ENCODE measurements at regions not wholly inside any gene's neighbourhood (a gene's known extent, or its start where the extent isn't known, plus 50 kb on each side); places are given as distances from the start of the nearest gene placed in this dataset.

DNA sequence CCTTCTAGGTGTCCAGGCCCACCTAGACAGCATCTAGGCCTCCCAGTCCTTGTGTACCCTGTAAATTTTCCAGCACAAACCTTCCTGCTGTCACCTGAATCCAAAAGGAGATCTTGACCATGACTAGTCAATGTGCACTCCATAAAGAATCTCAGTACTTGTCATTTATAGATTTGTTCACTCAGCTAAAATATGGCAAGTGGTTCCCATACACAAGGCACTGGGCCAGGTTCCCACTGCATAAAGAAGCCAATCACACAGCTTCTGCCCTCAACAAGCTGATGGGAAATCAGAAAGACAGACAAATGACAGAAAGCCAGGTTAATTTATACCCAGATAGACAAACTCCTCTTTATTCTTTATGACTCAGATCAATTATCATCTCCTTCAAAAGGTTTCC, 526.8 kb downstream of the CD83 start:
- Histone ChIP-seq H2AFZ (ENCODE audit: low read length) (no peak overlapping the region), H3T11ph (ENCODE audit: low read length) (no peak overlapping the region), H2BK20ac (ENCODE audit: low read depth, low read length, poor library complexity, severe bottlenecking) (no peak overlapping the region), H3K23ac (ENCODE audit: insufficient read length, low read depth, low read length) (no peak overlapping the region), H3K79me2 (ENCODE audit: insufficient read depth, low read length) (no peaks in the 10 kb centered on the region), H4K91ac (ENCODE audit: insufficient read length, low read depth, low read length) (no peak overlapping the region), H3K4ac (ENCODE audit: low read depth, low read length) (no peak overlapping the region), H2BK12ac (ENCODE audit: insufficient read length, low read depth, low read length) (no peak overlapping the region), H2AK5ac (ENCODE audit: insufficient read length, low read length) (no peak overlapping the region), H3K27me3 (ENCODE audit: insufficient read depth, low read length) (no peaks in the 10 kb centered on the region), H3K4me1 (ENCODE audit: insufficient read depth, low read length) (peaks cover 26% of the 10 kb centered on the region; the same call in 1 of the 2 replicates), H3K23me2 (ENCODE audit: insufficient read length, low read depth, low read length, poor library complexity, severe bottlenecking) (no peaks in the 10 kb centered on the region), H3K4me2 (ENCODE audit: insufficient read depth, insufficient read length, low read length) (no peak overlapping the region), H3K14ac (ENCODE audit: insufficient read depth, low read length) (no peak overlapping the region), H2BK15ac (ENCODE audit: low read depth, low read length) (no peak overlapping the region), H4K20me1 (ENCODE audit: control insufficient read depth, insufficient read depth, insufficient read length) (no peaks in the 10 kb centered on the region), H3K27ac (ENCODE audit: insufficient read length, low read depth, low read length) (no peak overlapping the region), H4K5ac (ENCODE audit: insufficient read length, low read depth, low read length) (no peak overlapping the region), H4K8ac (replicated peaks; ENCODE audit: insufficient read length, low read depth, low read length) (no peak overlapping the region), H3K9ac (ENCODE audit: extremely low read depth, insufficient read length, low read length) (no peak overlapping the region), H3K79me1 (ENCODE audit: insufficient read depth, low read depth, low read length, poor library complexity, severe bottlenecking) (no peaks in the 10 kb centered on the region), H3K9me3 (ENCODE audit: control insufficient read depth, low read depth, low read length) (no peaks in the 10 kb centered on the region), H3K56ac (ENCODE audit: insufficient read length, low read depth, low read length) (no peak overlapping the region), H2BK120ac (ENCODE audit: low read depth, low read length, poor library complexity, severe bottlenecking) (no peak overlapping the region), H3K18ac (ENCODE audit: insufficient read length, low read depth, low read length) (no peak overlapping the region), H2BK5ac (ENCODE audit: insufficient read length, low read length) (no peak overlapping the region)
- DNase-seq = no peak
- Mint-ChIP-seq H3K36me3 (ENCODE audit: insufficient read depth in 1 of 3, low read depth in 3 of 3) (peaks cover 0 to 3% (median 0%) of the 10 kb centered on the region in 3 experiments; a peak in 2 of 7 replicates), H3K9me3 (no peaks in the 10 kb centered on the region), H3K4me1 (peaks cover 35 to 36% of the 10 kb centered on the region in 2 experiments), H3K4me3 (no peak overlapping the region), H3K27ac (no peak overlapping the region), H3K27me3 (ENCODE audit: low read depth) (no peaks in the 10 kb centered on the region)
- TF ChIP-seq, protein P1, sequence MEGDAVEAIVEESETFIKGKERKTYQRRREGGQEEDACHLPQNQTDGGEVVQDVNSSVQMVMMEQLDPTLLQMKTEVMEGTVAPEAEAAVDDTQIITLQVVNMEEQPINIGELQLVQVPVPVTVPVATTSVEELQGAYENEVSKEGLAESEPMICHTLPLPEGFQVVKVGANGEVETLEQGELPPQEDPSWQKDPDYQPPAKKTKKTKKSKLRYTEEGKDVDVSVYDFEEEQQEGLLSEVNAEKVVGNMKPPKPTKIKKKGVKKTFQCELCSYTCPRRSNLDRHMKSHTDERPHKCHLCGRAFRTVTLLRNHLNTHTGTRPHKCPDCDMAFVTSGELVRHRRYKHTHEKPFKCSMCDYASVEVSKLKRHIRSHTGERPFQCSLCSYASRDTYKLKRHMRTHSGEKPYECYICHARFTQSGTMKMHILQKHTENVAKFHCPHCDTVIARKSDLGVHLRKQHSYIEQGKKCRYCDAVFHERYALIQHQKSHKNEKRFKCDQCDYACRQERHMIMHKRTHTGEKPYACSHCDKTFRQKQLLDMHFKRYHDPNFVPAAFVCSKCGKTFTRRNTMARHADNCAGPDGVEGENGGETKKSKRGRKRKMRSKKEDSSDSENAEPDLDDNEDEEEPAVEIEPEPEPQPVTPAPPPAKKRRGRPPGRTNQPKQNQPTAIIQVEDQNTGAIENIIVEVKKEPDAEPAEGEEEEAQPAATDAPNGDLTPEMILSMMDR (conservative IDR thresholded peaks at IDR 0.05) = no peak
